Upper lobe of left lung (tissue), 6 donors: ENCODE measurements at regions not wholly inside any gene's neighbourhood (a gene's known extent, or its start where the extent isn't known, plus 50 kb on each side); places are given as distances from the start of the nearest gene placed in this dataset.
"Not testable (repeated sequence)": the region's sequence is repeated elsewhere in the genome, so short reads cannot be mapped to it uniquely, and the experiment has no call there.

Source experiments
- ATAC-seq, 2 donors: fragments of 200-7000 bp; cut with Tn5 transposase; one replicate each; pipeline ENCODE4 v1.9.1; 2022; ENCODE audit warnings: mild to moderate bottlenecking in 2 of 2, moderate library complexity in 2 of 2; ENCODE audit not compliant: low FRiP score in 2 of 2
- DNase-seq, 2 donors: peaks; one replicate each; pipeline ENCODE4 v3.0.0-alpha.2; 2019 to 2020
- H3K27ac ChIP-seq, 4 donors: fragments of 200-600 bp; sonication (generic); one replicate each; pipeline ENCODE4 v1.5.1; 2016 to 2019
- H3K27me3 ChIP-seq, 4 donors: fragments of 200-600 bp; sonication (generic); one replicate each; pipeline ENCODE4 v1.5.1; 2017 to 2019
- H3K36me3 ChIP-seq, 4 donors: fragments of 200-600 bp; sonication (generic); one replicate each; pipeline ENCODE4 v1.5.1; 2016 to 2019
- H3K4me1 ChIP-seq, 4 donors: fragments of 200-600 bp; sonication (generic); one replicate each; pipeline ENCODE4 v1.5.1; 2018 to 2019
- H3K4me3 ChIP-seq, 4 donors: fragments of 200-600 bp; sonication (generic); one replicate each; pipeline ENCODE4 v1.5.1; 2017 to 2019; ENCODE audit warnings: mild to moderate bottlenecking in 2 of 4, moderate library complexity in 1 of 4
- H3K9me3 ChIP-seq, 4 donors: fragments of 200-600 bp; sonication (generic); one replicate each; pipeline ENCODE4 v1.5.1; 2018 to 2019
- WGBS, 2 donors: methylation state at CpG; one replicate each; pipeline ENCODE4 v1.1.5; 2017 to 2018; 5-methylcytosine and 5-hydroxymethylcytosine counted together
- donor health status: DM: no; HTN: no; CAD: no; lungs with moderate emphysema.
- donor health status: DM: no; HTN: yes; CAD: no; lungs with severe emphysema.

DNA sequence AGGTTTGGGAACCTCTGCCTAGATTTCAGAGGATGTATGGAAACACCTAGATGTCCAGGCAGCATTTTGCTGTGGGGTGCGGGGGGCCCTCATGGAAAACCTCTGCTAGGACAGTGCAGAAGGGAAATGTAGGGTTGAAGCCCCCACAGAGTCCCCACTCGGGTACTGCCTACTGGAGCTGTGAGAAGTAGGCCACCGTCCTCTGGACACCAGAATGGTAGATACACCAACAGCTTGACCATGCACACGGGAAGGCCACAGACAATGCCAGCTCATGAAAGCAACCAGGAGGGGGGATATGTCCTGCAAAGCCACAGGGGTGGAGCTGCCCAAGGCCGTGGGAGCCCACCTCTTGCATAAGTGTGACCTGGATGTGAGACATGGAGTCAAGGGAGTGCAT lies 1336.5 kb downstream of the SPATA31A7 start:
- H3K27ac ChIP-seq, H3K36me3 ChIP-seq, H3K4me1 ChIP-seq, H3K9me3 ChIP-seq, H3K4me3 ChIP-seq, ATAC-seq, H3K27me3 ChIP-seq: not testable (repeated sequence)
- peak in 1 of 2 donors; percentile 6 for DNase-seq
- 80 to 91% methylated on average over 3 to 4 of the region's 5 CpGs for WGBS, 2 donors

DNA sequence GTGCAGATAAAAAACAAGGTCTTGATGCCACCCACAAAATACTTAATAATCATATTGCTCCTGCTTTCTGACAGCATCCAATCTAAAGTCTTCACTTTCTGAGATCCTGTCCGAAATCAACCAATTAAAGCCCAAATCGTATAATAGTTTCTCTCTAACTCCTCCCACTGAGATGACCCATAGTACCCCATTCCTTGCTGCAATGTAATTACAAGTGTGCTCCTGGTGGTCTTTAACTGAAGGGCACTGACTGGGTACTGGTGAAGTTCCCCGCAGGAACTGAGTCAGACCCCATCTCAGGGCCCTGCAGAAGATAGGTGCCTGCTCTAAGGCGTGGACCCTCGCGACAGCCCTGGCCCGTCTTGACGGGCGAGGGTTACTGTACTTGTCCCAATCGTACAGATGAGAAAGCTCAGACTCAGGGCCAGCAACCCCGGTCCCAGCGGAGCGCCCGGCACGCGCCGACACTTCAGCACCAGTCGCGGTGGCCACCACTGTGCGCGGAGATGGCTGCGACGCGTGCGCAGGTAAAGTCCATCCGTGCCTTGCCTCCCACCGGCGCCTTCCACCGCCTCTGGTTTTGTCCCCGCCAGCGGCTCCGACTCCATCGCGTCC lies 1342.4 kb downstream of the SPATA31A7 start:
- H3K27me3 ChIP-seq, H3K4me1 ChIP-seq, H3K27ac ChIP-seq, H3K4me3 ChIP-seq, H3K9me3 ChIP-seq, H3K36me3 ChIP-seq, ATAC-seq: not testable (repeated sequence)
- peak in 1 of 2 donors; percentile 44 for DNase-seq
- WGBS, 2 donors, result 20 to 30% methylated on average over 2 to 3 of the region's 34 CpGs

DNA sequence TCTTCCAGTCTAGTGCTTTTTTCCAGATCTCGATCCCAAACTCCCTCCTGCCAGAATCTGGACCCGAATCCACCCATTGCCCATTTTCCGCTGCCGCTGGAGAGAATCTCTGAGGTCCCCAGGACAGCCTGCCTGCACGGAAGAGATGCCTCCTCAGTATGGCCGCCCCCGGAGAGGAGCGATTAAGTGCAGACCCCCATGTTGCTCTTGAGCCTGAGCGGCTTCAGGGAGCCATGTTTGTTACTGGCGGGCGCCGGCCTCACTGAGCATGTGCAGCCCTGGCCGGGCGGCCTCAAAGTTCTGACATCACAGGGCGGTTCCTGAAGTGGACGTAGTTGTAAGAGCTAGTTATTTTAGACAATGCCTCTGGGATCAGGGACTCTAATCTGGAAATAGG lies 1342.9 kb downstream of the SPATA31A7 start:
- ATAC-seq, H3K36me3 ChIP-seq, H3K4me1 ChIP-seq, H3K9me3 ChIP-seq, H3K4me3 ChIP-seq, H3K27me3 ChIP-seq, H3K27ac ChIP-seq: not testable (repeated sequence)
- WGBS, 2 donors, result no CpG with 5 or more reads among the region's 16 CpGs
- DNase-seq, result peak in 1 of 2 donors; percentile 29

DNA sequence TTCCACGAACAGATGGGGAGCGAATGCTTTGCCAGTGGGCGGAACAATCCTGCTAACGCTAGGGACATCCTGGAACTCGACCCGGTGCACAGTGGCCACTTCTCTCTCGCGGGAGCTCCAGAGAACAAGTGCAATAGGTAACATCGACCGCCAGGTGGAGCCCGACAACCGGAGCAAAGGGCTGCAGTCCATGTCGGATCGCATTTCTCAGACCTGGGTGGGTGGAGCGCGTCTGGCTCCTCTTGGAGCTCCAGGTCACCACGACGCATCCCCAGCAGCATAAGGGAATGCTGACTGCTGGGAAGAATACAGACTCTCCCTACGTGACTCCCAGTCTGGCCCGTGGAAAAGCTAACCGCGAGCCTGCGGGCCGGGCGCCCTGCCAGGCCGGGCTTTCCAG lies 1360.7 kb downstream of the SPATA31A7 start:
- not testable (repeated sequence) for H3K4me1 ChIP-seq, H3K36me3 ChIP-seq, H3K9me3 ChIP-seq, H3K4me3 ChIP-seq, H3K27me3 ChIP-seq, H3K27ac ChIP-seq
- ATAC-seq (peak in 1 of 2 donors; percentile 79), DNase-seq (peak in 1 of 2 donors; percentile 10)
- WGBS, 2 donors, result no CpG with 5 or more reads among the region's 26 CpGs

DNA sequence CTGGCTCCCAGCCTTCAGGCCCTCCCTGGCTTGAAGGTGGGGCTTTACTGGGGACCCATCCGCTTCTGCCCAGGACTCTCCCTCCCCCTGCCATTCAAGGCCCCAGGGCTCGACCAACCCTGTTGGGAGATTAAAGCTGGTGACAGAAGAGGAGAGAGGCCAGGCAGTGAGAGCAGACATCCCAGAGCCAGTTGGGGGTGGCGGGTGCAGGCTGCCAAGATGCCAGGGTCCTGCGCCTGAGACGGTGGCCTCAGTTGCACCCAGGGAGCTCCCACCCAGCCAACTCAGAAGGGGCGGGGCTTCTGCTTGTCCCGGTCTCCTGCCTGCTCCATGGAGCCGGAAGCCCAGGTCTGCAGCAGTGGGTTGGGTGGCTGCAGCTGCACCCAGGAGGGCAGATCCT lies 1370.8 kb downstream of the SPATA31A7 start:
- H3K36me3 ChIP-seq, H3K4me3 ChIP-seq, H3K27me3 ChIP-seq, H3K27ac ChIP-seq, ATAC-seq, H3K4me1 ChIP-seq, H3K9me3 ChIP-seq: not testable (repeated sequence)
- DNase-seq, result peak; percentile 8 to 55
- 38 to 77% methylated on average over 3 to 4 of the region's 8 CpGs for WGBS, 2 donors

DNA sequence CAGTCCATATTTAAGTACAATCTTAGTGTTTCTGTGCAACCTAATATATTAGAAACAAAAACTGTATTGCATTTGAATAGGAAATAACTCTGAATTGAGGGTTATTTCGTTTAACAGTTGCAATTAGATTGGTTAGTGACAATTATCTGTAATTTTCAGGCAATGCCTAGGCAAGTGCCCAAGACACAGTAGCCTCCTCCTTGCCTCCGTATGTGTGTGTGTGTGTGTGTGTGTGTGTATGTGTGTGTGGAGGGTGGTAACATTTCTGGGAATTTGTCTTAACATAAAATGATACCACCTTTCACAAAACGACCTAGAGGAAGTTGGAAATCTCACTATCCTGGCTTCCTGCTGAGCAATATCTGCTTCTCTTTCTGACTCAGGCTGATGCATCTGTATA lies 1375.3 kb downstream of the SPATA31A7 start:
- H3K27me3 ChIP-seq, DNase-seq, ATAC-seq, H3K4me3 ChIP-seq, H3K4me1 ChIP-seq, H3K36me3 ChIP-seq, H3K27ac ChIP-seq, H3K9me3 ChIP-seq: not testable (repeated sequence)
- WGBS, 2 donors, result 43 to 60% methylated on average over 2 of the region's 3 CpGs

DNA sequence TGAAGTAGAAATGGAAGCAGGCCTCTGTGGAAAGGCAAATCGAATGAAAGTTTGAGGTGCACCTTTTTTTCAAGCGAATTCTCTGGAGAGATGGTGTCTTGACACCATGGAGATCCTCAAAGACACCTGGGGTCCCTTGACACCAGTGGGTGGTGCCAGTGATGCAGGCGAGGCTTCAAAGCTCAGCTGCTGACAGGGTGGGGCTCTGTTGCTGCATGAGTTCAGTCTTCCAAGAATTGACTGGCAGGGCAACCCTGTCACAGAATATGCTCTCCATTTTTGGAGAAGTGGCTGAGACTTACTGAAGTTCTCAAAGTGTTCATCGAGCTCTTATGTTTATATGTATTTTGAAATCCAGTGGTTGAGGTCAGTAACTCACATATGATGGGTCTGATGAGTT lies 1376.6 kb downstream of the SPATA31A7 start:
- not testable (repeated sequence) for H3K27me3 ChIP-seq, H3K4me1 ChIP-seq, H3K9me3 ChIP-seq, ATAC-seq, H3K36me3 ChIP-seq, DNase-seq, H3K4me3 ChIP-seq, H3K27ac ChIP-seq
- WGBS, 2 donors, result no CpG with 5 or more reads among the region's 4 CpGs

DNA sequence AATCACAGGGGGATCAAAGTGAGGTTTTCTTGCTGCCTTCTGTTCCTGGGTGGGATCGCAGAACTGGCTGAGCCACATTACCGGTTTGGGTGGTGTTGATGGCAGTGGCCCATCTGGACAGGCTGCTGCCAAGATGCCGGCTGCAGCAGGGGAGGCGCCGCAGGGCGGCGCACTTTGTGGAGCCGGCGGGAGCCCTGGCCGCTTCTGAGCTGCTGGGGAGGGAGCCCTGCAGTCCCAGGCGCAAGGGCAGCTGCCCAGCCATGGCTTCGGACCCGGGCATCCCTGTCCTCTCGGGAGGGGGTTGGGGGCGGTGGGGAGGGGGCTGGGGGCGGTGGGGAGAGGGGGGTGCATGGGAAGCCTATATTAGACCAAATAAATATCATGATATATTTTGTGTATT lies 1407.3 kb downstream of the SPATA31A7 start:
- WGBS, 2 donors, result 35% methylated on average over 6 of the region's 16 CpGs; no CpG with 5 or more reads in 1 of the 2 donors
- H3K27ac ChIP-seq, H3K27me3 ChIP-seq, H3K4me3 ChIP-seq, H3K4me1 ChIP-seq, ATAC-seq, H3K36me3 ChIP-seq, H3K9me3 ChIP-seq: not testable (repeated sequence)
- peak in 1 of 2 donors; percentile 0 for DNase-seq
